ENCODE measurements at regions not wholly inside any gene's neighbourhood (a gene's known extent, or its start where the extent isn't known, plus 50 kb on each side); places are given as distances from the start of the nearest gene placed in this dataset.

DNA sequence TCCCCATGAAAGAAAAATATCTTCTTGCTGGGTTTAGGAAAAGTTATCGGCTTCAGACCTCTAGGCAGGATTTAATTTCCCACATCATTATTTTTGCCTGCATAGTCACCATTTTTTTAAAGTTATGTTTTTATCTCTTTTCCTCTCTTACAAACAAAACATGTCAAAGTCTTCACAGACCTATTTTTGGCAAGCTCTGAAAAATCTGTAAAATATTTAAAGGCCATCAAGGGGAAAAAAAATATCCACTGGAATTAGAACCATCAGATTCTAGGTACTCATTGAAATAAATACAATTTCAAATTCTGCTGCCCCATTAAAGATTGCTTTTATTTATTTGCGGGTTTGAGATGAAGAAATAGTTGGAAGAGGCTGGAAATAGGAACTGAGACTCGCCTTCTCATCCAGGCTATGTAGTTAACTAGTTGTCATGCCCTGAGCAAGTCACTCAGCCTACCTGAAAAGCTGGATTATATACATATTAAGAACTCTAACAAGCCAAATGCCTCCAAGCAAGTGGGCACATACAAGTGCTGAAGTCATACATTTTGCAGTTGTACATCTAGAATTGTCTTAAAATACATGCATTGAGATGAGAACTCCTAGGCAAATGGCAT, 101.7 kb upstream of the SASH1 start:
- in situ Hi-C loops (cut with HindIII; ENCODE audit: low pct_ligation_motif_present, low sequenced_read_pairs): no loop called here

DNA sequence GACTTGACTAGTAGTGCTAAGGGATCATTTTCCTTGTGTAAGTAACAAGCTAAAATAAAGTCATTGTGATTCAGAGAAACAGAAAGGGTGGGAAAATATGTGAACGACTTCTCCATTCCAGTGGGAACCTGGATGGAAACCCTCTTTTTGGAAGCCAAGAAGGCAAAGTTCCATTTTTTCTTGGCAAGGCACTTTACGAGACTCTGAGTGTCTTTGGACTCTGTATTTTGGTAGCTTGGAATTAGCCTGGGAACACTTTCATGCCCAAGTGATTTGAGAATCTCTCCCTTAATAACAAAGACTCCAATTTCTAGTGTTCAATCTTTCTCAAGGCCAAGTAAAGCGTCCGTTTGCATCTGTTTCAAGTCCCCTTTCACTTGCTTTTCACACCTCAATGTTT, 100.5 kb upstream of the SASH1 start:
- in situ Hi-C loops (cut with HindIII; ENCODE audit: low pct_ligation_motif_present, low sequenced_read_pairs): no loop called here
- DNase-seq: no peak
- Histone ChIP-seq H3K27me3 (replicated peaks) (no peaks in the 10 kb centered on the region), H3K36me3 (replicated peaks) (no peaks in the 10 kb centered on the region), H3K27ac (no peak overlapping the region), H3K4me3 (ENCODE audit: low read depth, low read length) (no peak overlapping the region)
- TF ChIP-seq, protein P1, sequence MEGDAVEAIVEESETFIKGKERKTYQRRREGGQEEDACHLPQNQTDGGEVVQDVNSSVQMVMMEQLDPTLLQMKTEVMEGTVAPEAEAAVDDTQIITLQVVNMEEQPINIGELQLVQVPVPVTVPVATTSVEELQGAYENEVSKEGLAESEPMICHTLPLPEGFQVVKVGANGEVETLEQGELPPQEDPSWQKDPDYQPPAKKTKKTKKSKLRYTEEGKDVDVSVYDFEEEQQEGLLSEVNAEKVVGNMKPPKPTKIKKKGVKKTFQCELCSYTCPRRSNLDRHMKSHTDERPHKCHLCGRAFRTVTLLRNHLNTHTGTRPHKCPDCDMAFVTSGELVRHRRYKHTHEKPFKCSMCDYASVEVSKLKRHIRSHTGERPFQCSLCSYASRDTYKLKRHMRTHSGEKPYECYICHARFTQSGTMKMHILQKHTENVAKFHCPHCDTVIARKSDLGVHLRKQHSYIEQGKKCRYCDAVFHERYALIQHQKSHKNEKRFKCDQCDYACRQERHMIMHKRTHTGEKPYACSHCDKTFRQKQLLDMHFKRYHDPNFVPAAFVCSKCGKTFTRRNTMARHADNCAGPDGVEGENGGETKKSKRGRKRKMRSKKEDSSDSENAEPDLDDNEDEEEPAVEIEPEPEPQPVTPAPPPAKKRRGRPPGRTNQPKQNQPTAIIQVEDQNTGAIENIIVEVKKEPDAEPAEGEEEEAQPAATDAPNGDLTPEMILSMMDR (IDR thresholded peaks at IDR 0.05; ENCODE audit: low read depth, low read length, missing control alignments): no peak

More for the DNA sequence above, 101.7 kb upstream of the SASH1 start:
- TF ChIP-seq, protein P1 (IDR thresholded peaks at IDR 0.05; ENCODE audit: low read depth, low read length, missing control alignments): no peak
- no peaks in the 10 kb centered on the region for H3K36me3 ChIP-seq (replicated peaks)
- peak overlapping the region; percentile 90 for H3K27ac ChIP-seq
- no peak for DNase-seq
- H3K4me3 ChIP-seq (ENCODE audit: low read depth, low read length): no peak overlapping the region
- H3K27me3 ChIP-seq (replicated peaks): no peaks in the 10 kb centered on the region

DNA sequence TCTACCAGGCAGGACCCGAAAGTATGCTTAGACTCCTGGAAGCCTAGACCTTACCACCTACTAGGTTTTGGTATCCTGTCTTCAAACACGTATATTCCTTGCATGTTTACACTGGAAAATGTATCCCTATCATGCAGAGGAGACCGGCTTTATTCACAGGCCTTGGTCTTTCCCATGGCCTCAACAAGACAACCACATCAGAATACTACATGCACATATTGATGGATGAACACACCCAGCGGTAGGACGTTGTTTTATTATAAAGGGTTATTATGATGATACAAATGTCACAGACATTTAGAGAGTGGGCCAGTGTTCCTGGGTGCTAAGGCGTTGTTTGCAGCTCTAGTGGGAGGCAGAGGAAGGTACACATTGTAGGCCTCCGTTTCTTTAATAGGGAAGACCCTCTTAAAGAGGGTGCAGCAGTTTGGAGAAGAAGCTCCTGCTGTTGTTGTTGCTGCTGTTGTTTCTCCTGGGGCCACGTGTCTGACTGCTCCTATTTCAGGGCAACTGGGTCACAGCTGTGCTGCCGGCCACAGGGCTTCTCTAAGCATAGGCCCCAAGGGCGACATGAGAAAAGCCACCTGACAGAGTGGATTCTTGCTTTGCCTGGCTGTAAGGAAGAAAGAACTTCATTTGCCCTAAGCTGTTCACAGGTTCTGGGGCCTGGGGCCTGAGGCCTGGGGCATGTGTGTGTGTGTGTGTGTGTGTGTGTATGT, 98.3 kb upstream of the SASH1 start:
- no peak overlapping the region for H3K4me3 ChIP-seq (ENCODE audit: low read depth, low read length)
- no peak overlapping the region for H3K27ac ChIP-seq
- TF ChIP-seq, protein P1 (IDR thresholded peaks at IDR 0.05; ENCODE audit: low read depth, low read length, missing control alignments): no peak
- in situ Hi-C loops (cut with HindIII; ENCODE audit: low pct_ligation_motif_present, low sequenced_read_pairs): no loop called here
- no peaks in the 10 kb centered on the region for H3K27me3 ChIP-seq (replicated peaks)
- H3K36me3 ChIP-seq (replicated peaks): no peaks in the 10 kb centered on the region
- DNase-seq: no peak

DNA sequence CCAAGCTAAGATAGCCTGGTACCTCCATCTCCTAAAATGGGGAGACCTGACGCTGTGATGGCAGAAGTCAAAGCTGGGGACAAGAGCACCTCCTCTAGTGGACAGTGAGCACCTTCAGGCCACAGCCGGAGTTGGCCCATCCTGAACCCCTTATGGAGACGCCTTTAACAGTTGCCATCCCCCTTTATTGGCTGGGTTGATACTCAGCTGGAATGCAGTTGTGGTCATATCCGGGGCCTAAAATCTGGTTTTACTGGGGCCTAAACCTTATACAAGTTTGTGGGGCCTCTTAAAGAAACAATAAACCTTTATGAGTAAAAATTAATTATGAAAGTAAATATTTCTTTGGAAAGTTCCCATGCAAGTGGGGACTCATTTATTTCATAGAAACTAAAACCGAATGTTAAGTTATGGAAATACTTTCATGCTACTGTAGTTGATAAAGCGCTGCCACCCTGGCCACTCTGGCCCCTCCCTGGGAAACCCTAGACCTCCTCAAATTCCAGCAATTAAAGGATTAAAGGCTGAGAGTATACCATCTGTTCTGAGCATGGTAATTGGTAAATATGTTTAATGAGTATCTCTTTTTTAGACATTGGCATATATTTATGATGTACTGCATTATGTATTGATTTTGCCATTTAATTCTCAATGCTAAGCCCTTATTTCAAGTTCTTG, 95.1 kb upstream of the SASH1 start:
- in situ Hi-C loops (cut with HindIII; ENCODE audit: low pct_ligation_motif_present, low sequenced_read_pairs): no loop called here
- TF ChIP-seq, protein P1 (IDR thresholded peaks at IDR 0.05; ENCODE audit: low read depth, low read length, missing control alignments): no peak
- H3K36me3 ChIP-seq (replicated peaks): no peaks in the 10 kb centered on the region

DNA sequence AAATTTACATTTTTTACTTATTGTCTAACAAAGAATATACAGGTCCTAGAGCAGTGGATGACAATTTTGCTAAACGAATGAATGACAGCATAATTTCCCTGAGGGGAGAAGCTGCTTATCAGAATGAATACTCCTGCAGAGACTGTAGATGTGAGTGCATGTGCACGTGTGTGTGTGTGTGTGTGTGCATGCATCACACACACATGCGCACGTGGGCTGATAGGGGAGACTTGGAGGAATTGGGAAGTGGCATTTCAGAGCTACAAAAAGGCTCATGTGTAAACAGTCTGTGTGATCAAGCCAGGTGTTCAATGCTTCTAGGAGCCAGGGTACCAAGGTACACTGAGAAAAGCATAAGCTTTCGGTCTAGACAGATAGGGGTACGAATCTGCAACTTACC, 93.5 kb upstream of the SASH1 start:
- no peak overlapping the region for H3K27ac ChIP-seq
- no peak overlapping the region for H3K4me3 ChIP-seq (ENCODE audit: low read depth, low read length)
- no peak for DNase-seq
- in situ Hi-C loops (cut with HindIII; ENCODE audit: low pct_ligation_motif_present, low sequenced_read_pairs): no loop called here
- TF ChIP-seq, protein P1 (IDR thresholded peaks at IDR 0.05; ENCODE audit: low read depth, low read length, missing control alignments): no peak
- no peaks in the 10 kb centered on the region for H3K27me3 ChIP-seq (replicated peaks)
- H3K36me3 ChIP-seq (replicated peaks): no peaks in the 10 kb centered on the region

More for the DNA sequence above, 95.1 kb upstream of the SASH1 start:
- DNase-seq: no peak
- no peak overlapping the region for H3K27ac ChIP-seq
- H3K27me3 ChIP-seq (replicated peaks): no peaks in the 10 kb centered on the region
- no peak overlapping the region for H3K4me3 ChIP-seq (ENCODE audit: low read depth, low read length)

Measured in brain microvascular endothelial cell (primary cell).